ENCODE measurements at regions not wholly inside any gene's neighbourhood (a gene's known extent, or its start where the extent isn't known, plus 50 kb on each side); places are given as distances from the start of the nearest gene placed in this dataset.
"Not testable (repeated sequence)": the region's sequence is repeated elsewhere in the genome, so short reads cannot be mapped to it uniquely, and the experiment has no call there.

- Histone ChIP-seq H3K27ac (ENCODE audit: low read length) (no peak overlapping the region), H3K27me3 (ENCODE audit: insufficient read depth, low read depth, low read length) (no peaks in the 10 kb centered on the region), H4K20me1 (ENCODE audit: insufficient read depth) (no peaks in the 10 kb centered on the region), H2AFZ (ENCODE audit: low read depth, low read length) (no peak overlapping the region), H3K36me3 (ENCODE audit: insufficient read depth, low read length) (no peaks in the 10 kb centered on the region), H3K4me3 (ENCODE audit: low read length) (no peak overlapping the region), H3F3A (ENCODE audit: insufficient read depth, low read length, poor library complexity, severe bottlenecking) (no peaks in the 10 kb centered on the region), H3K4me2 (ENCODE audit: low read length) (no peak overlapping the region), H3K79me2 (replicated peaks; ENCODE audit: insufficient read depth, low read length) (no peaks in the 10 kb centered on the region), H3K9me2 (ENCODE audit: insufficient read depth, low read length) (no peaks in the 10 kb centered on the region), H3K9ac (ENCODE audit: low read length) (no peak overlapping the region), H3K9me3 (ENCODE audit: low read length) (no peaks in the 10 kb centered on the region)
- TF ChIP-seq CTCF (IDR thresholded peaks at IDR 0.05; ENCODE audit: poor library complexity, severe bottlenecking), result no peak
- no peak for TF ChIP-seq SMC3 (conservative IDR thresholded peaks at IDR 0.05; ENCODE audit: poor library complexity)
- TF ChIP-seq MXI1 (conservative IDR thresholded peaks at IDR 0.05; ENCODE audit: poor library complexity, severe bottlenecking), result no peak
- no peak for TF ChIP-seq TAF1 (IDR thresholded peaks at IDR 0.05; ENCODE audit: low read depth)
- no peak for TF ChIP-seq POLR2AphosphoS5 (IDR thresholded peaks at IDR 0.05)
- no peak for TF ChIP-seq EP300 (conservative IDR thresholded peaks at IDR 0.05; ENCODE audit: poor library complexity, severe bottlenecking)
- no peak for TF ChIP-seq EZH2 (IDR thresholded peaks at IDR 0.05; ENCODE audit: borderline replicate concordance, insufficient read depth, low read length, poor library complexity, severe bottlenecking)
- no peak for TF ChIP-seq RAD21 (conservative IDR thresholded peaks at IDR 0.05)
- TF ChIP-seq REST (IDR thresholded peaks at IDR 0.05; ENCODE audit: borderline replicate concordance), result no peak
Measured at GRCh38 chr7:3143869-3144775, 100.5 kb upstream of the CARD11 start.

- not testable (repeated sequence) for H3K36me3 ChIP-seq (ENCODE audit: insufficient read depth, low read length); H3K9ac ChIP-seq (ENCODE audit: low read length); H2AFZ ChIP-seq (ENCODE audit: low read depth, low read length); H3K79me2 ChIP-seq (replicated peaks; ENCODE audit: insufficient read depth, low read length); H3K27ac ChIP-seq (ENCODE audit: low read length); H4K20me1 ChIP-seq (ENCODE audit: insufficient read depth); H3K27me3 ChIP-seq (ENCODE audit: insufficient read depth, low read depth, low read length); H3K4me3 ChIP-seq (ENCODE audit: low read length); H3K9me3 ChIP-seq (ENCODE audit: low read length); H3F3A ChIP-seq (ENCODE audit: insufficient read depth, low read length, poor library complexity, severe bottlenecking); H3K4me2 ChIP-seq (ENCODE audit: low read length); H3K9me2 ChIP-seq (ENCODE audit: insufficient read depth, low read length)
Measured at GRCh38 chr7:3144776-3145125, 101.1 kb upstream of the CARD11 start.

All from neural cell (in vitro differentiated cells).